ENCODE measurements at regions not wholly inside any gene's neighbourhood (a gene's known extent, or its start where the extent isn't known, plus 50 kb on each side); places are given as distances from the start of the nearest gene placed in this dataset.

DNA sequence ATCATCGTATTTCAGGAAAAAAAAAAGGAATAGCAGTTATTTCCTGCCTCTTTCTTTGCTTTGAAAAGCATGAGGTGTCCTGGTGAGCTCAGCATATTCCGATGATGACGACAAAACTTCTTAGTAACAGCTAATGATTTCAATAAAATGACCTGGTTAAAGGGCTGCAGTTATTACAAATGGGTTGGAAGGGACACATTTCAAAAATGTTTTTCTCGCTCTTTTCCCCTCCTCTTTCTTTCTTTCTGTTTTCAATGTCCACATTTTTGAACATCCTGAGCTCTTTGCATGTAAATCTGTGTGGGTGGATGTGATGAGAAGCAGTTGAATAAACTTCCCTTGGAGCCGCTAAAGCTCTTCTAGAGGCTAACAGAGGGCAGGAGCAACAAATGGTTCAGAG, 186.8 kb upstream of the SLC27A6 start (continued):
- TF ChIP-seq FOSL2 (IDR thresholded peaks at IDR 0.05) (no peak), FOSL2 (CRISPR knock-in tag; IDR thresholded peaks at IDR 0.05) (no peak), GATA3 (IDR thresholded peaks at IDR 0.05; ENCODE audit: borderline replicate concordance) (no peak), ZSCAN20 (CRISPR knock-in tag; IDR thresholded peaks at IDR 0.05) (no peak), RNF2 (IDR thresholded peaks at IDR 0.05; ENCODE audit: borderline replicate concordance, low read depth) (no peak), CBX8 (IDR thresholded peaks at IDR 0.05) (no peak), RAD21 (conservative IDR thresholded peaks at IDR 0.05 in 1 of 2, IDR thresholded peaks at IDR 0.05 in 1 of 2) (no peak)
- TF ChIP-seq, protein P1, sequence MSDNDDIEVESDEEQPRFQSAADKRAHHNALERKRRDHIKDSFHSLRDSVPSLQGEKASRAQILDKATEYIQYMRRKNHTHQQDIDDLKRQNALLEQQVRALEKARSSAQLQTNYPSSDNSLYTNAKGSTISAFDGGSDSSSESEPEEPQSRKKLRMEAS (IDR thresholded peaks at IDR 0.05) = no peak

DNA sequence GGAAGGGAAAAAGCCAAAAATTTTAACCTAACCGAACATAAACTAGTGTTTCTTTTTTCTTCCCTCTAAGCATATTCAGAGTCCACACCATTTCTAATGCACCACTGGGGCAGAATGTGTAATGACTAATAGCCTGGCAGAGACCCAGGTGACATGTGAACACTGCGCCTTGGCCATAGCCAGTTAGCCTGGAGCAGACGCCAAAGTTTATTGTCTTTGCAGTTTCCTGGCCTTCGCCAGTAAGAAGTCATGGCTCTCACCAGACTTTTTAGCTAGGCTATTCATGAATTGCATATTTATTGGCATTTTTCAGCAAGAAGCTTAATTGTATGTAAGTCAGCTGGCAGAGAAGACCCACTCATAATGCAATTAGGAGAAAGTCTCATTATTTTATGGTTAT, 182.8 kb upstream of the SLC27A6 start:
- peak; percentile 76 to 84 for ATAC-seq
- H3K27ac ChIP-seq = no peak overlapping the region
- 10% methylated on average over 4 of the region's 4 CpGs for WGBS (ENCODE audit: missing lambda C conversion rate)
- H3K4me2 ChIP-seq = peak overlapping the region; percentile 46
- no peak for FAIRE-seq
- ChIA-PET CTCF (interaction anchor here (1.0 kb wide), 1 partner anchor 371 kb away, joined by 3 read pairs; no protein-coding TSS in a partner anchor), POLR2A (no interaction called here)
- peaks cover 4% of the 10 kb centered on the region; the same call in 1 of the 3 replicates for H3K4me1 ChIP-seq
- H3K4me3 ChIP-seq = no peak overlapping the region
- peak in 1 of 2 experiments; percentile 33 for DNase-seq (ENCODE audit: low read depth in 1 of 2, low spot score in 1 of 2)
- no peaks in the 10 kb centered on the region for H3K9me3 ChIP-seq
- TF ChIP-seq POLR2AphosphoS2 (conservative IDR thresholded peaks at IDR 0.05; ENCODE audit: low read length) = no peak

DNA sequence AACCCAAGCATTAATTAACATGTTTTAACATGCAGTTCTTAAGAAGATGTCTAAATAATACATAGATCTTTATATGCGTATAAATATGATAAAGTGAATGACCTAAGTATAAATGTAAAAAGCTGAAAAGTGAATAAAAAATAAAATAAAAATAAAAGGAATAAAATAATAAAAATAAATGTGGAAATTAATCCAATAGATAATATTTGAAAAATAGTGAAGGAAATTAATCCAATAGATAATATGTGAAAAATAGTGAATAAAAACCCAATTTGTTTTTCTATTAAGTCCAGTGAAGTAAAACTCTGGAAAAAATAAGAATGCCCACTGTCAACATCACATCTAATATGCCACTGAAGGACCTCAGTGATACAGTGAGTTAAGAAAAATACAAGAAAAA, 180.6 kb upstream of the SLC27A6 start:
- DNase-seq (ENCODE audit: low read depth in 1 of 2, low spot score in 1 of 2) (no peak), ATAC-seq (no peak), FAIRE-seq (no peak)
- CTCF ChIA-PET = no interaction called here
- peaks cover 4% of the 10 kb centered on the region; the same call in 1 of the 3 replicates for H3K4me1 ChIP-seq
- no peak overlapping the region for H3K27ac ChIP-seq
- H3K9me3 ChIP-seq = no peaks in the 10 kb centered on the region
- no peak for TF ChIP-seq POLR2AphosphoS2 (conservative IDR thresholded peaks at IDR 0.05; ENCODE audit: low read length)
- TF ChIP-seq KDM1A (IDR thresholded peaks at IDR 0.05; ENCODE audit: low read depth) = no peak
- TF ChIP-seq PHF8 (IDR thresholded peaks at IDR 0.05; ENCODE audit: borderline replicate concordance, low read depth) = no peak
- TF ChIP-seq ZNF302 (CRISPR knock-in tag; IDR thresholded peaks at IDR 0.05) = no peak
- no peak for TF ChIP-seq RAD21 (conservative IDR thresholded peaks at IDR 0.05 in 1 of 2, IDR thresholded peaks at IDR 0.05 in 1 of 2)
- no peak for TF ChIP-seq CBX8 (IDR thresholded peaks at IDR 0.05)
- no peak for TF ChIP-seq RCOR1 (IDR thresholded peaks at IDR 0.05; ENCODE audit: low read depth, low read length)
- TF ChIP-seq CHD4 (IDR thresholded peaks at IDR 0.05; ENCODE audit: borderline replicate concordance) = no peak
- TF ChIP-seq ESRRA (IDR thresholded peaks at IDR 0.05; ENCODE audit: borderline replicate concordance, low read length) = no peak
- no peak for TF ChIP-seq BHLHE40 (IDR thresholded peaks at IDR 0.05; ENCODE audit: low read depth, low read length)
- TF ChIP-seq GATA3 (IDR thresholded peaks at IDR 0.05; ENCODE audit: borderline replicate concordance) = no peak
- TF ChIP-seq ZSCAN20 (CRISPR knock-in tag; IDR thresholded peaks at IDR 0.05) = no peak
- TF ChIP-seq, protein P2, sequence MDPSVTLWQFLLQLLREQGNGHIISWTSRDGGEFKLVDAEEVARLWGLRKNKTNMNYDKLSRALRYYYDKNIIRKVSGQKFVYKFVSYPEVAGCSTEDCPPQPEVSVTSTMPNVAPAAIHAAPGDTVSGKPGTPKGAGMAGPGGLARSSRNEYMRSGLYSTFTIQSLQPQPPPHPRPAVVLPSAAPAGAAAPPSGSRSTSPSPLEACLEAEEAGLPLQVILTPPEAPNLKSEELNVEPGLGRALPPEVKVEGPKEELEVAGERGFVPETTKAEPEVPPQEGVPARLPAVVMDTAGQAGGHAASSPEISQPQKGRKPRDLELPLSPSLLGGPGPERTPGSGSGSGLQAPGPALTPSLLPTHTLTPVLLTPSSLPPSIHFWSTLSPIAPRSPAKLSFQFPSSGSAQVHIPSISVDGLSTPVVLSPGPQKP (IDR thresholded peaks at IDR 0.05; ENCODE audit: low read depth, low read length) = no peak
- TF ChIP-seq CBX2 (IDR thresholded peaks at IDR 0.05; ENCODE audit: borderline replicate concordance, low read depth) = no peak
- no peak for TF ChIP-seq KDM5A (IDR thresholded peaks at IDR 0.05)
- no peak for TF ChIP-seq CHD2 (IDR thresholded peaks at IDR 0.05; ENCODE audit: low read length, partially characterized antibody)
- no peak overlapping the region for H3K4me2 ChIP-seq
- POLR2A ChIA-PET = no interaction called here
- 87% methylated on average over 1 of the region's 1 CpG for whole genome bisulfite sequencing (ENCODE audit: missing lambda C conversion rate)
- H3K4me3 ChIP-seq = no peak overlapping the region

DNA sequence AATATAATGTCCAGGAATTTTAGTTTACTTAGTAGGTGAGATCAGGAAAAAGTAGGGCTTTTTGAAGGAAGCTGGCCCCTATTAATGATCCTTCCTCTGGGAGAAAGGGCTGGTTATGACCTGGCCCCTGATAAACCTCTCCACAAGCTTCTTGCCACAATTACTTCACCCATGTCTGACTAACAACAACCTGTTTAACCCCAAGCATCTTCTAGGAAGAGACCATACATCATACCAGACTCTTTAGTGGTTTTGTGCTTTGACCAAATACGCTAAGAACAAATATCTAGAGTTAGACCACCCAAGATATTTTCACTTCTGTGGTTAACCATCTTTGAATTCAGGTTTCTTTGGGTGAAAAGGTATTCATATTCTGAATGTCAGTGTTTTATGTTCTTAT, 174.0 kb upstream of the SLC27A6 start:
- WGBS (ENCODE audit: missing lambda C conversion rate) = 41% methylated on average over 1 of the region's 1 CpG

More for the DNA sequence above, 174.0 kb upstream of the SLC27A6 start:
- no peak for FAIRE-seq
- no peaks in the 10 kb centered on the region for H3K4me1 ChIP-seq
- H3K27ac ChIP-seq = no peak overlapping the region
- TF ChIP-seq, protein P3, sequence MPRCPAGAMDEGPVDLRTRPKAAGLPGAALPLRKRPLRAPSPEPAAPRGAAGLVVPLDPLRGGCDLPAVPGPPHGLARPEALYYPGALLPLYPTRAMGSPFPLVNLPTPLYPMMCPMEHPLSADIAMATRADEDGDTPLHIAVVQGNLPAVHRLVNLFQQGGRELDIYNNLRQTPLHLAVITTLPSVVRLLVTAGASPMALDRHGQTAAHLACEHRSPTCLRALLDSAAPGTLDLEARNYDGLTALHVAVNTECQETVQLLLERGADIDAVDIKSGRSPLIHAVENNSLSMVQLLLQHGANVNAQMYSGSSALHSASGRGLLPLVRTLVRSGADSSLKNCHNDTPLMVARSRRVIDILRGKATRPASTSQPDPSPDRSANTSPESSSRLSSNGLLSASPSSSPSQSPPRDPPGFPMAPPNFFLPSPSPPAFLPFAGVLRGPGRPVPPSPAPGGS (IDR thresholded peaks at IDR 0.05) = no peak
- TF ChIP-seq PHF8 (IDR thresholded peaks at IDR 0.05; ENCODE audit: borderline replicate concordance, low read depth) (no peak), GATA3 (IDR thresholded peaks at IDR 0.05; ENCODE audit: borderline replicate concordance) (no peak), ZSCAN20 (CRISPR knock-in tag; IDR thresholded peaks at IDR 0.05) (no peak), HOXB13 (CRISPR knock-in tag; IDR thresholded peaks at IDR 0.05; ENCODE audit: low read depth) (no peak), CBX8 (IDR thresholded peaks at IDR 0.05) (no peak), FOXS1 (CRISPR knock-in tag; IDR thresholded peaks at IDR 0.05) (no peak), RAD21 (conservative IDR thresholded peaks at IDR 0.05 in 1 of 2, IDR thresholded peaks at IDR 0.05 in 1 of 2) (no peak), RNF2 (IDR thresholded peaks at IDR 0.05; ENCODE audit: borderline replicate concordance, low read depth) (no peak), HOXA7 (CRISPR knock-in tag; IDR thresholded peaks at IDR 0.05) (no peak)
- TF ChIP-seq, protein P4, sequence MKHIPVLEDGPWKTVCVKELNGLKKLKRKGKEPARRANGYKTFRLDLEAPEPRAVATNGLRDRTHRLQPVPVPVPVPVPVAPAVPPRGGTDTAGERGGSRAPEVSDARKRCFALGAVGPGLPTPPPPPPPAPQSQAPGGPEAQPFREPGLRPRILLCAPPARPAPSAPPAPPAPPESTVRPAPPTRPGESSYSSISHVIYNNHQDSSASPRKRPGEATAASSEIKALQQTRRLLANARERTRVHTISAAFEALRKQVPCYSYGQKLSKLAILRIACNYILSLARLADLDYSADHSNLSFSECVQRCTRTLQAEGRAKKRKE (CRISPR knock-in tag; IDR thresholded peaks at IDR 0.05; ENCODE audit: low read depth) = no peak
- TF ChIP-seq, protein P1 (IDR thresholded peaks at IDR 0.05) = no peak
- ATAC-seq = no peak
- ChIA-PET POLR2A (no interaction called here), CTCF (no interaction called here)
- H3K9me3 ChIP-seq = no peaks in the 10 kb centered on the region
- H3K4me3 ChIP-seq = no peak overlapping the region
- H3K4me2 ChIP-seq = no peak overlapping the region
- no peak for DNase-seq (ENCODE audit: low read depth in 1 of 2, low spot score in 1 of 2)
